Esophagus squamous epithelium (tissue), 4 donors: ENCODE measurements at regions not wholly inside any gene's neighbourhood (a gene's known extent, or its start where the extent isn't known, plus 50 kb on each side); places are given as distances from the start of the nearest gene placed in this dataset.

ENCODE experiments used
- CTCF ChIP-seq, 6 experiments: fragments of 450-650 bp in 4 of 6; fragments of 200-600 bp in 2 of 6; sonication (generic) in 2 of 6; IDR thresholded peaks; one replicate each; pipeline ENCODE4 v1.5.1; 2016 to 2019; ENCODE audit warnings: antibody characterized with exemption in 6 of 6, mild to moderate bottlenecking in 4 of 6, moderate library complexity in 4 of 6
- POLR2A ChIP-seq, 4 donors: fragments of 450-650 bp; IDR thresholded peaks; one replicate each; pipeline ENCODE4 v1.6.1; 2017; ENCODE audit warnings: antibody characterized with exemption in 4 of 4, mild to moderate bottlenecking in 4 of 4, moderate library complexity in 3 of 4

GRCh38 chr16:5820472-5820871, 722.9 kb upstream of the EEF2KMT start:
- TF ChIP-seq POLR2A (IDR thresholded peaks at IDR 0.05) = no peak
- TF ChIP-seq CTCF (IDR thresholded peaks at IDR 0.05) = no peak
